Upper lobe of left lung (tissue), 6 donors: ENCODE measurements at regions not wholly inside any gene's neighbourhood (a gene's known extent, or its start where the extent isn't known, plus 50 kb on each side); places are given as distances from the start of the nearest gene placed in this dataset.
A peak's percentile ranks its signal among the peaks of the same experiment; 100 is the strongest.
"Not testable (repeated sequence)": the region's sequence is repeated elsewhere in the genome, so short reads cannot be mapped to it uniquely, and the experiment has no call there.

Experiments
- ATAC-seq, 2 donors: fragments of 200-7000 bp; cut with Tn5 transposase; one replicate each; pipeline ENCODE4 v1.9.1; 2022; ENCODE audit warnings: mild to moderate bottlenecking in 2 of 2, moderate library complexity in 2 of 2; ENCODE audit not compliant: low FRiP score in 2 of 2
- DNase-seq, 2 donors: peaks; one replicate each; pipeline ENCODE4 v3.0.0-alpha.2; 2019 to 2020
- H3K27ac ChIP-seq, 4 donors: fragments of 200-600 bp; sonication (generic); one replicate each; pipeline ENCODE4 v1.5.1; 2016 to 2019
- H3K27me3 ChIP-seq, 4 donors: fragments of 200-600 bp; sonication (generic); one replicate each; pipeline ENCODE4 v1.5.1; 2017 to 2019
- H3K36me3 ChIP-seq, 4 donors: fragments of 200-600 bp; sonication (generic); one replicate each; pipeline ENCODE4 v1.5.1; 2016 to 2019
- H3K4me1 ChIP-seq, 4 donors: fragments of 200-600 bp; sonication (generic); one replicate each; pipeline ENCODE4 v1.5.1; 2018 to 2019
- H3K4me3 ChIP-seq, 4 donors: fragments of 200-600 bp; sonication (generic); one replicate each; pipeline ENCODE4 v1.5.1; 2017 to 2019; ENCODE audit warnings: mild to moderate bottlenecking in 2 of 4, moderate library complexity in 1 of 4
- H3K9me3 ChIP-seq, 4 donors: fragments of 200-600 bp; sonication (generic); one replicate each; pipeline ENCODE4 v1.5.1; 2018 to 2019
- CTCF ChIP-seq, 6 experiments: fragments of 450-650 bp in 4 of 6; fragments of 200-600 bp in 2 of 6; sonication (generic) in 2 of 6; IDR thresholded peaks; one replicate each; pipeline ENCODE4 v1.5.1; 2016 to 2019; ENCODE audit warnings: antibody characterized with exemption in 6 of 6
- EP300 ChIP-seq, 4 donors: sonication (generic); formaldehyde crosslinking; IDR thresholded peaks; one replicate each; pipeline ENCODE4 v1.5.1; 2017; ENCODE audit warnings: antibody characterized with exemption in 4 of 4, control low read depth in 2 of 4
- POLR2A ChIP-seq, 4 donors: fragments of 450-650 bp; IDR thresholded peaks; one replicate each; pipeline ENCODE4 v1.5.1; 2016 to 2017; ENCODE audit warnings: antibody characterized with exemption in 4 of 4, mild to moderate bottlenecking in 2 of 4
- POLR2AphosphoS5 ChIP-seq, 2 donors: sonication (generic); formaldehyde crosslinking; IDR thresholded peaks; one replicate each; pipeline ENCODE4 v1.5.1; 2017; ENCODE audit warnings: antibody characterized with exemption in 2 of 2
- WGBS, 2 donors: methylation state at CpG; one replicate each; pipeline ENCODE4 v1.1.5; 2017 to 2018; 5-methylcytosine and 5-hydroxymethylcytosine counted together
- donor health status: DM: no; HTN: no; CAD: no; lungs with moderate emphysema.
- donor health status: DM: no; HTN: yes; CAD: no; lungs with severe emphysema.

DNA sequence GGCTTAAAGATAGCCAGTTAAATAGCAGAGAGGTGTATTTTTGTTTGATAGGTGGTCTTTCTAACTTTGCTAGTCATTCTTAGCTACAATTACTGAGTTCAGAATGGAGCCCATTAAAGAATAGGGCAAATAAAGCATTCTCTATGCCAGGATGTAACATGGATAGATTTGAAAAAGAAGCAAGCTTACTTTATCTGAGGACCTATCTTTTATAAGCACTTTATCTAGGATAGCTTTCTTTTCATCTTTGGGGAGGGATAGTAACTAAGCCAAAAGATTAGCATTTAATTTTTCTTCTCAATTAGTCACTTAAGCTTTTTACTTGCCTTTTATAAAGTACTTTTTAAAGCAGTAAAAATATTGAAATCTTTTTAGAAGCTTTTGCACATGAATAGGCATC, 1148.0 kb upstream of the DIAPH2 start:
- Histone ChIP-seq H3K4me3 (no peak overlapping the region), H3K27ac (no peak overlapping the region), H3K27me3 (no peaks in the 10 kb centered on the region), H3K36me3 (no peaks in the 10 kb centered on the region), H3K9me3 (no peaks in the 10 kb centered on the region), H3K4me1 (no peaks in the 10 kb centered on the region)
- no peak for ATAC-seq
- DNase-seq: no peak
- TF ChIP-seq EP300 (IDR thresholded peaks at IDR 0.05) (no peak), POLR2AphosphoS5 (IDR thresholded peaks at IDR 0.05) (no peak), POLR2A (IDR thresholded peaks at IDR 0.05) (no peak), CTCF (IDR thresholded peaks at IDR 0.05) (no peak)

DNA sequence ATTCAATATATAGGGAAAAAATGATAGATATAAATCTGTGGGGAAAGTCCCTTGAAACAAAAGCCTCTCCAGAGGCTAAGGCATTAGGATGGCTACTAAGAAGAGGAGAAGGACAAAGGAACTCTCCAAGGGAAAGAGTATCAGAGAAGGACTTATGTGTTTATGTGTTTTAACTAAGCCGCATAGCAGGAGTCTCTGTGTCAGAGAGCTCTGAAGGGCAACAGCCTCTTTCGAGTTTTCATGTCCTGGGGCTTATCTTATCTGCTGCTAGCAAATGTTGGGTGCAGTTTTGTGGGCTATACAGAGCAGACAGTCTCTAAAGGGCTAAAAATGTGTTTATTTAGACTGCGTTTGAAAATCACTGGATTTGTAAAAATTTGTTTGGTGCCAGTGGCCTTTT, 1145.6 kb upstream of the DIAPH2 start:
- Histone ChIP-seq H3K4me1 (no peaks in the 10 kb centered on the region), H3K27me3 (no peaks in the 10 kb centered on the region), H3K36me3 (no peaks in the 10 kb centered on the region), H3K4me3 (no peak overlapping the region), H3K9me3 (no peaks in the 10 kb centered on the region), H3K27ac (no peak overlapping the region)
- DNase-seq (no peak), ATAC-seq (no peak)
- TF ChIP-seq POLR2A (IDR thresholded peaks at IDR 0.05): no peak
- 26 to 51% methylated on average over 3 of the region's 3 CpGs for WGBS, 2 donors

DNA sequence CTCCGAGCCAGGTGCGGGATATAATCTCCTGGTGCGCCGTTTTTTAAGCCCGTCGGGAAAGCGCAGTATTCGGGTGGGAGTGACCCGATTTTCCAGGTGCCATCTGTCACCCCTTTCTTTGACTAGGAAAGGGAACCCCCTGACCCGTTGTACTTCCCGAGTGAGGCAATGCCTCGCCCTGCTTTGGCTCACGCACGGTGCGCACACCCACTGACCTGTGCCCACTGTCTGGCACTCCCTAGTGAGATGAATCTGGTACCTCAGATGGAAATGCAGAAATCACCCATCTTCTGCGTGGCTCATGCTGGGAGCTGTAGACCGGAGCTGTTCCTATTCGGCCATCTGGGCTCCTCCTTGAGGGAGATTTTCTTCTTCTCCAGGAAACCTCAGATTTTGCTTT, 1135.1 kb upstream of the DIAPH2 start:
- not testable (repeated sequence) for H3K27me3 ChIP-seq, H3K4me3 ChIP-seq, H3K4me1 ChIP-seq, H3K27ac ChIP-seq, ATAC-seq, H3K9me3 ChIP-seq, H3K36me3 ChIP-seq
- 98 to 99% methylated on average over 10 to 18 of the region's 18 CpGs for WGBS, 2 donors
- DNase-seq: peak in 1 of 2 donors; percentile 6

GRCh38 chrX:95585321-95585720, 1099.3 kb upstream of the DIAPH2 start:
- WGBS, 2 donors: 69 to 75% methylated on average over 2 of the region's 2 CpGs
- H3K9me3 ChIP-seq: no peaks in the 10 kb centered on the region
- no peak overlapping the region for H3K27ac ChIP-seq
- H3K27me3 ChIP-seq: no peaks in the 10 kb centered on the region
- no peak for TF ChIP-seq EP300 (IDR thresholded peaks at IDR 0.05)
- TF ChIP-seq CTCF (IDR thresholded peaks at IDR 0.05): no peak
- TF ChIP-seq POLR2AphosphoS5 (IDR thresholded peaks at IDR 0.05): no peak
- TF ChIP-seq POLR2A (IDR thresholded peaks at IDR 0.05): no peak
- ATAC-seq (no peak), DNase-seq (no peak)
- no peaks in the 10 kb centered on the region for H3K36me3 ChIP-seq
- H3K4me1 ChIP-seq: no peaks in the 10 kb centered on the region
- no peak overlapping the region for H3K4me3 ChIP-seq

DNA sequence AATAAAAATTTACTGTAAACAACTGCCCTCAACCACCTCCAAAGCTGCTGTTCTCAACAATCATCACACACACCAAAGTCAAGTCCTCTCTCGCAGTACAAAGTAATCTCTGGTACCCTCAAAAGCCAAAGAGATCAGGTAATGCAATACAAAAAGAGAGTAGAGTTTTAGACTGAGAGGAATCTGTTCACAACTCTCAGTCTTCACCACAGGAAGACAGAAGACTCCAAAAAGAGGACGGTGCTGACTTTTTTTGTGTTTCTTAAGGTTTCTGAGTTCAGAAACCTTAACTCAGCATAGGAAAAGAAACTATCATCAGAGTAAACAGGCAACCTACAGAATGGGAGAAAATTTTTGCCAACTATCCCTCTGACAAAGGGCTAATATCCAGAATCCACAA, 1072.3 kb upstream of the DIAPH2 start:
- no peaks in the 10 kb centered on the region for H3K4me1 ChIP-seq
- H3K27ac ChIP-seq: no peak overlapping the region
- ATAC-seq (no peak), DNase-seq (no peak)
- H3K9me3 ChIP-seq: peaks cover 0 to 6% (median 0%) of the 10 kb centered on the region in 4 donors
- 75 to 88% methylated on average over 2 of the region's 2 CpGs for WGBS, 2 donors
- TF ChIP-seq POLR2A (IDR thresholded peaks at IDR 0.05): no peak
- TF ChIP-seq CTCF (IDR thresholded peaks at IDR 0.05): no peak
- TF ChIP-seq POLR2AphosphoS5 (IDR thresholded peaks at IDR 0.05): no peak
- no peak for TF ChIP-seq EP300 (IDR thresholded peaks at IDR 0.05)
- H3K36me3 ChIP-seq: no peaks in the 10 kb centered on the region
- H3K27me3 ChIP-seq: no peaks in the 10 kb centered on the region
- H3K4me3 ChIP-seq: no peak overlapping the region

DNA sequence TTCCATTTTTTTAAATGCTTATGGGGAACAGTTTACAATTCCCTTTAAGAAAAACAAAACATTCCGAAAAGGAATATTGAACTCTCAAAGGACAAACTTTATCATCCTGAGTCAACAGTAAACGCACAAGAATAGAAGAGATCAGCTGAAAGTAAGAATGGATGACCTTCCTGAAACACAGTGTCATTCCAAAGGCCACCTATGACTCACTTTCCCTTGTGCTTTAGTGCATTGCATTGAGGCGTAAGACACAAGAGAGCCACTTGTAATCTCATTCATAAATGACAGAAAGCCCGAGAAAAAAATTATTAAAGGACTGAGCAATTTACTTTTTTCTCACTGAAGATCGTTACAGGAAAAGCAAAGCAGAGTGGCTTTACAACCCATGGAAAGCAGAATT, 1062.4 kb upstream of the DIAPH2 start:
- ATAC-seq (no peak), DNase-seq (no peak)
- no peak for TF ChIP-seq POLR2A (IDR thresholded peaks at IDR 0.05)
- no peak for TF ChIP-seq POLR2AphosphoS5 (IDR thresholded peaks at IDR 0.05)
- no peak for TF ChIP-seq CTCF (IDR thresholded peaks at IDR 0.05)
- no peak for TF ChIP-seq EP300 (IDR thresholded peaks at IDR 0.05)
- H3K27ac ChIP-seq: no peak overlapping the region
- H3K4me3 ChIP-seq: no peak overlapping the region
- H3K9me3 ChIP-seq: no peaks in the 10 kb centered on the region
- WGBS, 2 donors: 74 to 75% methylated on average over 5 of the region's 5 CpGs
- no peaks in the 10 kb centered on the region for H3K4me1 ChIP-seq
- H3K27me3 ChIP-seq: no peaks in the 10 kb centered on the region
- no peaks in the 10 kb centered on the region for H3K36me3 ChIP-seq
